GM12878 (cell line): ENCODE measurements at regions not wholly inside any gene's neighbourhood (a gene's known extent, or its start where the extent isn't known, plus 50 kb on each side); places are given as distances from the start of the nearest gene placed in this dataset.

ENCODE experiments used
- ATAC-seq: fragments of 200-7000 bp; cut with Tn5 transposase; 3 replicates; pipeline ENCODE4 v1.9.1; 2020; ENCODE audit warnings: mild to moderate bottlenecking, moderate library complexity
- BruUV-seq: library from RNA; stranded (reverse); fragments of 400-500 nt; replicated peaks from 2 replicates; lab custom pipeline; 2021; lab: Mats Ljungman, UMichigan
- CTCF ChIA-PET: fragments of 300-600 bp; sonication (Branson Sonifier 250); formaldehyde crosslinking; extraction: SDS; loops from one replicate; lab custom pipeline; 2021; ENCODE audit warnings: inconsistent platforms; lab: Yijun Ruan, JAX
- POLR2A ChIA-PET: fragments of 350-600 bp; formaldehyde crosslinking; extraction: SDS; loops from one replicate; lab custom pipeline; 2021; ENCODE audit warnings: inconsistent platforms; lab: Charles Lee
- RAD21 ChIA-PET: fragments of 300-600 bp; sonication (Branson Sonifier 250); formaldehyde crosslinking; loops from one replicate; lab custom pipeline; 2023; ENCODE audit warnings: antibody characterized with exemption; ENCODE audit not compliant: unreplicated experiment; lab: Charles Lee
- SMC1A ChIA-PET: fragments of 300-600 bp; sonication (Branson Sonifier 250); formaldehyde crosslinking; loops from one replicate; lab custom pipeline; 2023; ENCODE audit not compliant: unreplicated experiment, uncharacterized antibody; lab: Charles Lee
- DNase-seq: peaks from one replicate; pipeline ENCODE4 v3.0.0-alpha.2; 2011; ENCODE audit warnings: low read depth, low spot score
- FAIRE-seq: peaks from 3 replicates; lab custom pipeline; 2011; peaks lifted over from hg19 to GRCh38; lab: Jason Lieb, UNC
- H2AFZ ChIP-seq: 2 replicates; pipeline ENCODE4 v1.6.0; 2011; ENCODE audit warnings: low read depth, low read length, control low read depth; ENCODE audit not compliant: control insufficient read depth
- H3K27ac ChIP-seq: 2 replicates; pipeline ENCODE4 v1.5.1; 2011; ENCODE audit warnings: control low read depth; ENCODE audit not compliant: control insufficient read depth, insufficient read depth
- H3K27me3 ChIP-seq, 2 experiments: replicated peaks in 1 of 2; 2 replicates each; pipeline versions ENCODE4 v1.6.0 to v1.6.1; 2011; ENCODE audit warnings: low read length in 1 of 2; ENCODE audit not compliant: control insufficient read depth in 2 of 2, insufficient read depth in 2 of 2
- H3K36me3 ChIP-seq, 2 experiments: 2 replicates each; pipeline ENCODE4 v1.5.1; 2011; ENCODE audit warnings: low read length in 1 of 2; ENCODE audit not compliant: control insufficient read depth in 2 of 2, insufficient read depth in 2 of 2
- H3K4me1 ChIP-seq: 2 replicates; pipeline ENCODE4 v1.6.1; 2011; ENCODE audit warnings: mild to moderate bottlenecking, low read length, moderate library complexity, mixed read lengths; ENCODE audit not compliant: control insufficient read depth, insufficient read depth
- H3K4me2 ChIP-seq: 2 replicates; pipeline ENCODE4 v1.6.0; 2011; ENCODE audit warnings: control low read depth; ENCODE audit not compliant: control insufficient read depth, insufficient read depth
- H3K4me3 ChIP-seq: fragments of 200-600 bp; sonication (generic); 2 replicates; pipeline ENCODE4 v1.5.1; 2016
- H3K79me2 ChIP-seq: 2 replicates; pipeline ENCODE4 v1.6.0; 2011; ENCODE audit warnings: low read length; ENCODE audit not compliant: control insufficient read depth, insufficient read depth
- H3K9ac ChIP-seq: 2 replicates; pipeline ENCODE4 v1.8.0; 2011; ENCODE audit warnings: low read length, control low read depth, mixed read lengths; ENCODE audit not compliant: control insufficient read depth, insufficient read depth
- H3K9me3 ChIP-seq: replicated peaks from 3 replicates; pipeline ENCODE4 v1.5.1; 2011; ENCODE audit warnings: mild to moderate bottlenecking, low read length; ENCODE audit not compliant: control insufficient read depth, insufficient read depth
- H4K20me1 ChIP-seq: 2 replicates; pipeline ENCODE4 v1.6.0; 2011; ENCODE audit not compliant: control insufficient read depth, insufficient read depth
- LARP7 ChIP-seq: fragments of 450-650 bp; IDR thresholded peaks from 2 replicates; pipeline ENCODE4 v1.6.1; 2017; ENCODE audit warnings: mild to moderate bottlenecking
- POLR2AphosphoS5 ChIP-seq: IDR thresholded peaks from 2 replicates; pipeline ENCODE4 v1.6.1; 2011; ENCODE audit warnings: mild to moderate bottlenecking, low read length, inconsistent platforms
- RB1 ChIP-seq: fragments of 450-650 bp; formaldehyde crosslinking; IDR thresholded peaks from 2 replicates; pipeline ENCODE4 v1.6.1; 2017; ENCODE audit warnings: mild to moderate bottlenecking, borderline replicate concordance
- WGBS: methylation state at CpG from one replicate; pipeline ENCODE4 v1.1.6; 2016; ENCODE audit warnings: low lambda C conversion rate; ENCODE audit not compliant: insufficient replicate concordance, insufficient coverage; ENCODE audit errors: missing lambda C conversion rate; 5-methylcytosine and 5-hydroxymethylcytosine counted together
- in situ Hi-C: fragments of 300-500 bp; cut with MboI; formaldehyde crosslinking; loops from 9 replicates; pipeline ENCODE4 v1.14.3; 2018; ENCODE audit warnings: mixed read lengths
- intact Hi-C: fragments of 100-400 bp; cut with micrococcal nuclease; formaldehyde crosslinking; loops from one replicate; pipeline ENCODE4 v1.14.2; 2022; ENCODE audit not compliant: unreplicated experiment
- TF ChIP-seq, protein P1 (sequence below): fragments of 450-650 bp; IDR thresholded peaks from 2 replicates; pipeline ENCODE4 v1.6.1; 2016; ENCODE audit warnings: mild to moderate bottlenecking, moderate library complexity, borderline replicate concordance
- TF ChIP-seq, protein P2 (sequence below): fragments of 450-650 bp; conservative IDR thresholded peaks from 2 replicates; pipeline ENCODE4 v1.6.1; 2017; ENCODE audit warnings: mild to moderate bottlenecking, moderate library complexity

DNA sequence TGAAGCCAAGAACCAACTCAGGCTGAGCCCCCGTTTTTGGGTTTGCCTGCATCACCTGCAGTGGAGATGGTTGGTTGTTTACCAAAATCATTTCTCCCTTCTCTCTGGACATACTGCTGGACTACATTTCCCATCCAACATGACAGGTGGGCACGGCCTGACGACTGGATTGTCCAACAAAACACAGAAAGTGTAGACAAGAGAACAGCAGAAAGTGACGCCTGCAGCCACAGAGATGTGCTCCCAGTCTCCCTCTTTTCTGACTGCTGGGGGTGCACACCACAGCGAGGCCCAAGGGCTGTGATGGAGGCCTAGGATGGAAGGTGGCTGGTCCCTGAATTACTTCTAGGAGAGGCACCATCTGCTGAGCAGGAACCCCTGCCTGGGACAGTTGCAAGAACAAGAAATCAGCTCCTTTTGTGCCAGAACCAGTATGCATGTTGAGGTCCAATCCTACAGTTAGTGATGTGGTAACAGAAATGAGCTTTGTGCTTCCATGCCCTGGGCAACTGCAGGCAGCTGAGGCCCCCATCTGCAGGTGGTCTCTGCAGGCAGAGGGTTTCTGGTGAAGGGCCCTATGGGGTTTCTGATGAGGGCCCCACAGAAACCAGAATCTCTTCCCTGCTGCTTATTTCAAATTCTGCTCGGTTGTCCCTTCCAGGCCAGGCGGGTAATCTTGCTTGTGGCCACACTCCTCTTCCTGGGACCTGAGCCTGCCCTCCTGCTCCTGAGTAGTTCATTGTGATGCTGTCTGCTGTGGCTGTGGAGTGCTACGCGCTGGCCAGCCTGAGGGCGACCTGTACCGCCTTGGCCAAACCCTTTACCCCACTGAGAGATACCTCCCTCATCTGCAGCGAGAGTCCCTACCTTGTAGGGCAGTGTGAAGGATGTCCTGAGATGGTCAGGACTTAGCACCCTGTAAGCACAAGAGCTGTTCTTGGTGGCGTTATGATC lies 168.3 kb downstream of the ASB1 start:
- DNase-seq (no peak), FAIRE-seq (no peak), ATAC-seq (no peak)
- in situ Hi-C loops (no loop called here), intact Hi-C loops (no loop called here)
- POLR2A ChIA-PET, result no interaction called here
- CTCF ChIA-PET, result no interaction called here
- no peak overlapping the region for H2AFZ ChIP-seq
- SMC1A ChIA-PET, result interaction anchor here (0.5 kb wide), 1 partner anchor 10 kb away, joined by 3 read pairs; no protein-coding TSS in a partner anchor
- TF ChIP-seq RB1, result no peak
- TF ChIP-seq, protein P1, sequence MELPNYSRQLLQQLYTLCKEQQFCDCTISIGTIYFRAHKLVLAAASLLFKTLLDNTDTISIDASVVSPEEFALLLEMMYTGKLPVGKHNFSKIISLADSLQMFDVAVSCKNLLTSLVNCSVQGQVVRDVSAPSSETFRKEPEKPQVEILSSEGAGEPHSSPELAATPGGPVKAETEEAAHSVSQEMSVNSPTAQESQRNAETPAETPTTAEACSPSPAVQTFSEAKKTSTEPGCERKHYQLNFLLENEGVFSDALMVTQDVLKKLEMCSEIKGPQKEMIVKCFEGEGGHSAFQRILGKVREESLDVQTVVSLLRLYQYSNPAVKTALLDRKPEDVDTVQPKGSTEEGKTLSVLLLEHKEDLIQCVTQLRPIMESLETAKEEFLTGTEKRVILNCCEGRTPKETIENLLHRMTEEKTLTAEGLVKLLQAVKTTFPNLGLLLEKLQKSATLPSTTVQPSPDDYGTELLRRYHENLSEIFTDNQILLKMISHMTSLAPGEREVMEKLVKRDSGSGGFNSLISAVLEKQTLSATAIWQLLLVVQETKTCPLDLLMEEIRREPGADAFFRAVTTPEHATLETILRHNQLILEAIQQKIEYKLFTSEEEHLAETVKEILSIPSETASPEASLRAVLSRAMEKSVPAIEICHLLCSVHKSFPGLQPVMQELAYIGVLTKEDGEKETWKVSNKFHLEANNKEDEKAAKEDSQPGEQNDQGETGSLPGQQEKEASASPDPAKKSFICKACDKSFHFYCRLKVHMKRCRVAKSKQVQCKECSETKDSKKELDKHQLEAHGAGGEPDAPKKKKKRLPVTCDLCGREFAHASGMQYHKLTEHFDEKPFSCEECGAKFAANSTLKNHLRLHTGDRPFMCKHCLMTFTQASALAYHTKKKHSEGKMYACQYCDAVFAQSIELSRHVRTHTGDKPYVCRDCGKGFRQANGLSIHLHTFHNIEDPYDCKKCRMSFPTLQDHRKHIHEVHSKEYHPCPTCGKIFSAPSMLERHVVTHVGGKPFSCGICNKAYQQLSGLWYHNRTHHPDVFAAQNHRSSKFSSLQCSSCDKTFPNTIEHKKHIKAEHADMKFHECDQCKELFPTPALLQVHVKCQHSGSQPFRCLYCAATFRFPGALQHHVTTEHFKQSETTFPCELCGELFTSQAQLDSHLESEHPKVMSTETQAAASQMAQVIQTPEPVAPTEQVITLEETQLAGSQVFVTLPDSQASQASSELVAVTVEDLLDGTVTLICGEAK, result no peak
- no peak for TF ChIP-seq POLR2AphosphoS5
- no peak for TF ChIP-seq LARP7
- TF ChIP-seq, protein P2, sequence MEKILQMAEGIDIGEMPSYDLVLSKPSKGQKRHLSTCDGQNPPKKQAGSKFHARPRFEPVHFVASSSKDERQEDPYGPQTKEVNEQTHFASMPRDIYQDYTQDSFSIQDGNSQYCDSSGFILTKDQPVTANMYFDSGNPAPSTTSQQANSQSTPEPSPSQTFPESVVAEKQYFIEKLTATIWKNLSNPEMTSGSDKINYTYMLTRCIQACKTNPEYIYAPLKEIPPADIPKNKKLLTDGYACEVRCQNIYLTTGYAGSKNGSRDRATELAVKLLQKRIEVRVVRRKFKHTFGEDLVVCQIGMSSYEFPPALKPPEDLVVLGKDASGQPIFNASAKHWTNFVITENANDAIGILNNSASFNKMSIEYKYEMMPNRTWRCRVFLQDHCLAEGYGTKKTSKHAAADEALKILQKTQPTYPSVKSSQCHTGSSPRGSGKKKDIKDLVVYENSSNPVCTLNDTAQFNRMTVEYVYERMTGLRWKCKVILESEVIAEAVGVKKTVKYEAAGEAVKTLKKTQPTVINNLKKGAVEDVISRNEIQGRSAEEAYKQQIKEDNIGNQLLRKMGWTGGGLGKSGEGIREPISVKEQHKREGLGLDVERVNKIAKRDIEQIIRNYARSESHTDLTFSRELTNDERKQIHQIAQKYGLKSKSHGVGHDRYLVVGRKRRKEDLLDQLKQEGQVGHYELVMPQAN, result no peak
- 26% methylated on average over 13 of the region's 13 CpGs for WGBS
- H3K36me3 ChIP-seq, result no peaks in the 10 kb centered on the region
- no peak overlapping the region for H3K9ac ChIP-seq
- H3K4me3 ChIP-seq, result no peak overlapping the region
- no peaks in the 10 kb centered on the region for H3K4me1 ChIP-seq
- no peaks in the 10 kb centered on the region for H4K20me1 ChIP-seq
- no peaks in the 10 kb centered on the region for H3K27me3 ChIP-seq
- H3K9me3 ChIP-seq, result no peaks in the 10 kb centered on the region; the same call in 2 of the 3 replicates
- no peaks in the 10 kb centered on the region for H3K79me2 ChIP-seq
- RAD21 ChIA-PET, result no interaction called here
- BruUV-seq, result no TSS peak
- H3K4me2 ChIP-seq, result no peak overlapping the region
- no peak overlapping the region for H3K27ac ChIP-seq
